Amniotic epithelial cell (primary cell): ENCODE measurements at regions not wholly inside any gene's neighbourhood (a gene's known extent, or its start where the extent isn't known, plus 50 kb on each side); places are given as distances from the start of the nearest gene placed in this dataset.

ENCODE experiments used
- DNase-seq: peaks from one replicate; pipeline ENCODE4 v3.0.0-alpha.2; 2010; ENCODE audit warnings: low read depth

GRCh38 chr2:176470713-176471112 is 201.5 kb downstream of the MTX2 start:
- DNase-seq = no peak

- no peak for DNase-seq
Observed at GRCh38 chr2:176471949-176472348, 202.7 kb downstream of the MTX2 start.

GRCh38 chr2:176473177-176473576 is 203.9 kb downstream of the MTX2 start:
- peak; percentile 29 for DNase-seq

GRCh38 chr2:176473851-176474250 is 204.6 kb downstream of the MTX2 start:
- DNase-seq = no peak

GRCh38 chr2:176477336-176477735 is 208.1 kb downstream of the MTX2 start:
- no peak for DNase-seq

- no peak for DNase-seq
Observed at GRCh38 chr2:176479961-176480360, 210.7 kb downstream of the MTX2 start.

- no peak for DNase-seq
Observed at GRCh38 chr2:176482107-176482506, 212.9 kb downstream of the MTX2 start.

GRCh38 chr2:176483476-176483875 is 214.2 kb downstream of the MTX2 start:
- no peak for DNase-seq

GRCh38 chr2:176483901-176484568 is 214.8 kb downstream of the MTX2 start:
- no peak for DNase-seq

- DNase-seq = no peak
Observed at GRCh38 chr2:176484838-176485237, 215.6 kb downstream of the MTX2 start.

GRCh38 chr2:176488431-176488830 is 219.2 kb downstream of the MTX2 start:
- no peak for DNase-seq

- DNase-seq = peak; percentile 7
Observed at GRCh38 chr2:176490061-176490861, 221.0 kb downstream of the MTX2 start.

GRCh38 chr2:176491172-176491904 is 222.1 kb downstream of the MTX2 start:
- peak; percentile 98 for DNase-seq

- no peak for DNase-seq
Observed at GRCh38 chr2:176492583-176492982, 223.3 kb downstream of the MTX2 start.

GRCh38 chr2:176493226-176493825 is 224.1 kb downstream of the MTX2 start:
- DNase-seq = no peak

- no peak for DNase-seq
Observed at GRCh38 chr2:176493909-176494308, 224.7 kb downstream of the MTX2 start.

GRCh38 chr2:176494949-176495353 is 225.7 kb downstream of the MTX2 start:
- no peak for DNase-seq

GRCh38 chr2:176495826-176496225 is 226.6 kb downstream of the MTX2 start:
- DNase-seq = no peak

- DNase-seq = no peak
Observed at GRCh38 chr2:176496761-176497160, 227.5 kb downstream of the MTX2 start.

GRCh38 chr2:176500901-176501300 is 231.7 kb downstream of the MTX2 start:
- DNase-seq = peak; percentile 24

- DNase-seq = no peak
Observed at GRCh38 chr2:176501617-176502016, 232.4 kb downstream of the MTX2 start.

- DNase-seq = no peak
Observed at GRCh38 chr2:176502619-176503018, 233.4 kb downstream of the MTX2 start.
